ENCODE measurements at regions not wholly inside any gene's neighbourhood (a gene's known extent, or its start where the extent isn't known, plus 50 kb on each side); places are given as distances from the start of the nearest gene placed in this dataset.

DNA sequence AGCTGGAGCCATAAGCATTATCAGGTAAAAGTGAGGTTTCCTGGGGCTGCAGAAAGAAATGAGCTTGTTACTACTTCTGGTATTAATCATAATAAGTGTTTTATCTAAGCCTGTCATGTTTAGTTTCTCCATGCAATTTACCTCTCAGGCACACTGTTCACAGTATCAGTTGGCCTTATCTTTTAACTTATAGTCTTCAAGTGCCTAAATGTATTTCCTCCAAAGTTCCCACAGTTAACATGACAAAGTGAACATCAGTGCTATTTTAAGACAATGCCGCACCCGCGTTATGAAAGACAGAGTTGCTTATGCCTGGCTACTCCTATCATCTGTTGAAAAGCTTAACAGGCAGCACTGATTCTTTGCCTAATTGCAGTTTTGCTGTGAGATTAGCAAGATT is 408.7 kb upstream of the FAM241A start:
- intact Hi-C loops (cut with DNase I), result no loop called here
- TF ChIP-seq, protein P1, sequence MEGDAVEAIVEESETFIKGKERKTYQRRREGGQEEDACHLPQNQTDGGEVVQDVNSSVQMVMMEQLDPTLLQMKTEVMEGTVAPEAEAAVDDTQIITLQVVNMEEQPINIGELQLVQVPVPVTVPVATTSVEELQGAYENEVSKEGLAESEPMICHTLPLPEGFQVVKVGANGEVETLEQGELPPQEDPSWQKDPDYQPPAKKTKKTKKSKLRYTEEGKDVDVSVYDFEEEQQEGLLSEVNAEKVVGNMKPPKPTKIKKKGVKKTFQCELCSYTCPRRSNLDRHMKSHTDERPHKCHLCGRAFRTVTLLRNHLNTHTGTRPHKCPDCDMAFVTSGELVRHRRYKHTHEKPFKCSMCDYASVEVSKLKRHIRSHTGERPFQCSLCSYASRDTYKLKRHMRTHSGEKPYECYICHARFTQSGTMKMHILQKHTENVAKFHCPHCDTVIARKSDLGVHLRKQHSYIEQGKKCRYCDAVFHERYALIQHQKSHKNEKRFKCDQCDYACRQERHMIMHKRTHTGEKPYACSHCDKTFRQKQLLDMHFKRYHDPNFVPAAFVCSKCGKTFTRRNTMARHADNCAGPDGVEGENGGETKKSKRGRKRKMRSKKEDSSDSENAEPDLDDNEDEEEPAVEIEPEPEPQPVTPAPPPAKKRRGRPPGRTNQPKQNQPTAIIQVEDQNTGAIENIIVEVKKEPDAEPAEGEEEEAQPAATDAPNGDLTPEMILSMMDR (IDR thresholded peaks at IDR 0.05), result no peak
- no peak for TF ChIP-seq POLR2A (IDR thresholded peaks at IDR 0.05)
- no peak for ATAC-seq
- no peaks in the 10 kb centered on the region for H3K9me3 ChIP-seq
- H3K4me1 ChIP-seq, result no peaks in the 10 kb centered on the region
- no peaks in the 10 kb centered on the region for H3K36me3 ChIP-seq (replicated peaks in 1 of 2; ENCODE audit: insufficient read depth in 1 of 2, low read depth in 2 of 2)
- no peak overlapping the region for H3K27ac ChIP-seq
- no peak for DNase-seq
- WGBS, 2 donors, result 36 to 59% methylated on average over 3 of the region's 3 CpGs
- H3K4me3 ChIP-seq, result no peak overlapping the region
- H3K27me3 ChIP-seq, result no peaks in the 10 kb centered on the region

DNA sequence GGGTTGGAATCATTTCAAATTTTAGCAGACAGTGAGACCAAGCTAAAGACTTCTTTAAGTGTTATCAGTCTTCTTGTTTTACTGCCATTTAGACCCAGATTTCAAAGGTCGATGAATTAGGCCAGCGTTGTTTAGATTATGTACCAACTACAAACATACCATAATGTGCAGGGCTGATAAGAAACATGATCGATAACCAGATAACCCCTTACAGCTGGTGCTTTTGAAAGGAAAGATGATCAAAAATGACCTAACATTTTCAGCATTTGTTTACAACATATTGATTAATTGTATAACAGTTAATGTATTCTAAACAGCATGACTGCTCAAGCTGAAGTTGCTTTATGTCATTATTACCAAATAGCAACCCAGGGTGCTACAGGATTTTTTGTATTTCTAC is 400.4 kb upstream of the FAM241A start:
- no peak for ATAC-seq
- 13 to 14% methylated on average over 3 of the region's 3 CpGs for WGBS, 2 donors
- no peaks in the 10 kb centered on the region for H3K4me1 ChIP-seq
- H3K9me3 ChIP-seq, result no peaks in the 10 kb centered on the region
- TF ChIP-seq, protein P1 (IDR thresholded peaks at IDR 0.05), result no peak
- TF ChIP-seq POLR2A (IDR thresholded peaks at IDR 0.05), result no peak
- DNase-seq, result no peak
- no peak overlapping the region for H3K4me3 ChIP-seq
- no peaks in the 10 kb centered on the region for H3K36me3 ChIP-seq (replicated peaks in 1 of 2; ENCODE audit: insufficient read depth in 1 of 2, low read depth in 2 of 2)
- no peaks in the 10 kb centered on the region for H3K27me3 ChIP-seq
- intact Hi-C loops (cut with DNase I), result no loop called here
- H3K27ac ChIP-seq, result no peak overlapping the region

DNA sequence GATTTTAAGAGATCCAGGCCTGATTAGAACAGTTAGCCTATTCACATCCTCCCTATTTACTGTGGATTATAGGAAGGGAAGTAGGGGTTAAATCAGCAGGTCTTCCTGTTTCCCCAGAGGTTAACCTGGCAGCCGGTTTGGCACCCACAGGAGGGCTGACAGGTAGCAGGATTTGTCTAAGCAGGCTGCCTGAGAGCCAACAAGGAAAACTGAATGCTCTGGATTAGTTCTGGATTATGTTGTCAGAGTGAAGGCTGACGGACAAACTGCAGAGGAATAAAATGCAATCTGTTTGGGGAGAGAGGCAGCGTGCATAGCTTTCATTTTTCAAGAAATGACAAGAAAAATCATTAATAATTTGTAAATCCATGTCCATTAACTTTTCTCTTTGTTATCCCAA is 397.1 kb upstream of the FAM241A start:
- Histone ChIP-seq H3K4me1 (no peaks in the 10 kb centered on the region), H3K9me3 (no peaks in the 10 kb centered on the region), H3K27me3 (no peaks in the 10 kb centered on the region), H3K27ac (no peak overlapping the region), H3K36me3 (replicated peaks in 1 of 2; ENCODE audit: insufficient read depth in 1 of 2, low read depth in 2 of 2) (no peaks in the 10 kb centered on the region), H3K4me3 (no peak overlapping the region)
- DNase-seq (no peak), ATAC-seq (no peak)
- TF ChIP-seq POLR2A (IDR thresholded peaks at IDR 0.05), result no peak
- TF ChIP-seq, protein P1 (IDR thresholded peaks at IDR 0.05), result no peak
- intact Hi-C loops (cut with DNase I), result no loop called here
- 15 to 24% methylated on average over 3 of the region's 3 CpGs for WGBS, 2 donors

DNA sequence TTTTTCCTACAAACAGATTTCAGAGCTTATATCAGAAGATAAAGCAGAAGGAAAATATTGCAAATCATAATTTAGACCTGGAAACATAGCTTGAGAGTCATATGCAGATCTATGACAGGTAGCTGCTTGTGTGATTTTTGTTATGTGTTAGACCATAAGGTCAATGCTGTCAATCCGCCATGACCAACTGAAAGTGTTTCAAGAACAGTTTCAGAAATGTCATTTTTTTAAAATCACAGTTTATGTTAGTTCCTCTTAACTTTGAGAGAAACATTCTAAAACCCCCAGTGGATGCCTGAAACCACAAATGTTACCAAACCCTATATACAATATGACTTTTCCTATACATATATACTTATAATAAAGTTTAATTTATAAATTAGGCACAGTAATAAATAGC is 391.3 kb upstream of the FAM241A start:
- DNase-seq, result no peak
- Histone ChIP-seq H3K27ac (no peak overlapping the region), H3K36me3 (replicated peaks in 1 of 2; ENCODE audit: insufficient read depth in 1 of 2, low read depth in 2 of 2) (no peaks in the 10 kb centered on the region), H3K9me3 (no peaks in the 10 kb centered on the region), H3K4me1 (no peaks in the 10 kb centered on the region), H3K27me3 (no peaks in the 10 kb centered on the region), H3K4me3 (no peak overlapping the region)
- no peak for ATAC-seq
- 81% methylated on average over 1 of the region's 1 CpG for WGBS, 2 donors
- intact Hi-C loops (cut with DNase I), result no loop called here
- TF ChIP-seq, protein P1 (IDR thresholded peaks at IDR 0.05), result no peak
- no peak for TF ChIP-seq POLR2A (IDR thresholded peaks at IDR 0.05)

DNA sequence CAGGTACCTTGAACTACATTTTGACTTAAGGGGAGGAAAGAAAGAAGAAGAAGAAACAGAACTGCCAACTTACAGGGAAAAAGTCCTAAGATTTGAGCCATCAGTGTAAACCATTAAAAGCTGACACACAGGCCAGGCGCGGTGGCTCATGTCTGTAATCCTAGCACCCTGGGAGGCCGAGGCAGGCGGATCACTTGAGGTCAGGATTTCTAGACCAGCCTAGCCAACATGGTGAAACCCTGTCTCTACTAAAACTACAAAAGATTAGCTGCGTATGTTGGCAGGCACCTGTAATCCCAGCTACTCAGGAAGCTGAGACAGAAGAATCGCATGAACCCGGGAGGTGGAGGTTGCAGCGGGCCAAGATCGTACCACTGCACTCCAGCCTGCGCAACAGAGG is 389.7 kb upstream of the FAM241A start:
- WGBS, 2 donors, result 87 to 91% methylated on average over 10 of the region's 10 CpGs
- DNase-seq (no peak), ATAC-seq (no peak)
- intact Hi-C loops (cut with DNase I), result no loop called here
- TF ChIP-seq, protein P1 (IDR thresholded peaks at IDR 0.05), result no peak
- no peak for TF ChIP-seq POLR2A (IDR thresholded peaks at IDR 0.05)
- Histone ChIP-seq H3K4me1 (no peaks in the 10 kb centered on the region), H3K4me3 (no peak overlapping the region), H3K27ac (no peak overlapping the region), H3K9me3 (no peaks in the 10 kb centered on the region), H3K36me3 (replicated peaks in 1 of 2; ENCODE audit: insufficient read depth in 1 of 2, low read depth in 2 of 2) (no peaks in the 10 kb centered on the region), H3K27me3 (no peaks in the 10 kb centered on the region)
